ENCODE measurements at regions not wholly inside any gene's neighbourhood (a gene's known extent, or its start where the extent isn't known, plus 50 kb on each side); places are given as distances from the start of the nearest gene placed in this dataset.

- ATAC-seq (ENCODE audit: insufficient read depth, low read depth) = no peak
- Histone ChIP-seq H3K36me3 (ENCODE audit: insufficient read depth, low read length) (no peaks in the 10 kb centered on the region), H3K9me3 (ENCODE audit: insufficient read depth, low read length, severe bottlenecking) (no peaks in the 10 kb centered on the region), H3K4me1 (ENCODE audit: insufficient read depth, low read length) (no peaks in the 10 kb centered on the region), H3K27me3 (ENCODE audit: insufficient read depth, low read length, poor library complexity) (peaks cover 10% of the 10 kb centered on the region), H2AFZ (ENCODE audit: low read depth, low read length) (no peak overlapping the region), H3K9ac (ENCODE audit: low read depth, low read length) (no peak overlapping the region), H3K4me3 (ENCODE audit: low read depth in 1 of 2, low read length in 2 of 2) (no peak overlapping the region), H3K27ac (ENCODE audit: low read length) (no peak overlapping the region), H4K20me1 (ENCODE audit: insufficient read depth, low read length) (no peaks in the 10 kb centered on the region), H3K4me2 (ENCODE audit: insufficient read depth, low read length) (no peak overlapping the region), H3K79me2 (ENCODE audit: insufficient read depth, low read length) (no peaks in the 10 kb centered on the region)
- no peak for TF ChIP-seq CTCF (IDR thresholded peaks at IDR 0.05; ENCODE audit: borderline replicate concordance, extremely low read depth, low read length, poor library complexity, severe bottlenecking)
- TF ChIP-seq EZH2 (IDR thresholded peaks at IDR 0.05; ENCODE audit: borderline replicate concordance, low read depth, low read length, severe bottlenecking) = no peak
- no peak for DNase-seq
Measured at GRCh38 chr11:130778705-130779104, 137.6 kb downstream of the SNX19 start.

- H3K4me3 ChIP-seq (ENCODE audit: low read depth in 1 of 2, low read length in 2 of 2) = no peak overlapping the region
- H3K9me3 ChIP-seq (ENCODE audit: insufficient read depth, low read length, severe bottlenecking) = no peaks in the 10 kb centered on the region
- no peaks in the 10 kb centered on the region for H3K4me1 ChIP-seq (ENCODE audit: insufficient read depth, low read length)
- H3K9ac ChIP-seq (ENCODE audit: low read depth, low read length) = no peak overlapping the region
- ATAC-seq (ENCODE audit: insufficient read depth, low read depth) = no peak
- H2AFZ ChIP-seq (ENCODE audit: low read depth, low read length) = no peak overlapping the region
- no peaks in the 10 kb centered on the region for H3K36me3 ChIP-seq (ENCODE audit: insufficient read depth, low read length)
- H3K27me3 ChIP-seq (ENCODE audit: insufficient read depth, low read length, poor library complexity) = peaks cover 10% of the 10 kb centered on the region
- TF ChIP-seq CTCF (IDR thresholded peaks at IDR 0.05; ENCODE audit: borderline replicate concordance, extremely low read depth, low read length, poor library complexity, severe bottlenecking) = no peak
- TF ChIP-seq EZH2 (IDR thresholded peaks at IDR 0.05; ENCODE audit: borderline replicate concordance, low read depth, low read length, severe bottlenecking) = no peak
- no peaks in the 10 kb centered on the region for H4K20me1 ChIP-seq (ENCODE audit: insufficient read depth, low read length)
- H3K79me2 ChIP-seq (ENCODE audit: insufficient read depth, low read length) = no peaks in the 10 kb centered on the region
- DNase-seq = no peak
- no peak overlapping the region for H3K27ac ChIP-seq (ENCODE audit: low read length)
- no peak overlapping the region for H3K4me2 ChIP-seq (ENCODE audit: insufficient read depth, low read length)
Measured at GRCh38 chr11:130779267-130779666, 137.0 kb downstream of the SNX19 start.

GRCh38 chr11:130779943-130780342 is 136.3 kb downstream of the SNX19 start:
- H3K4me1 ChIP-seq (ENCODE audit: insufficient read depth, low read length) = no peaks in the 10 kb centered on the region
- H2AFZ ChIP-seq (ENCODE audit: low read depth, low read length) = no peak overlapping the region
- H3K79me2 ChIP-seq (ENCODE audit: insufficient read depth, low read length) = no peaks in the 10 kb centered on the region
- H4K20me1 ChIP-seq (ENCODE audit: insufficient read depth, low read length) = no peaks in the 10 kb centered on the region
- H3K27me3 ChIP-seq (ENCODE audit: insufficient read depth, low read length, poor library complexity) = peaks cover 6% of the 10 kb centered on the region
- TF ChIP-seq EZH2 (IDR thresholded peaks at IDR 0.05; ENCODE audit: borderline replicate concordance, low read depth, low read length, severe bottlenecking) (no peak), CTCF (IDR thresholded peaks at IDR 0.05; ENCODE audit: borderline replicate concordance, extremely low read depth, low read length, poor library complexity, severe bottlenecking) (no peak)
- ATAC-seq (ENCODE audit: insufficient read depth, low read depth) (no peak), DNase-seq (no peak)
- H3K4me3 ChIP-seq (ENCODE audit: low read depth in 1 of 2, low read length in 2 of 2) = no peak overlapping the region
- H3K9me3 ChIP-seq (ENCODE audit: insufficient read depth, low read length, severe bottlenecking) = no peaks in the 10 kb centered on the region
- H3K27ac ChIP-seq (ENCODE audit: low read length) = no peak overlapping the region
- no peaks in the 10 kb centered on the region for H3K36me3 ChIP-seq (ENCODE audit: insufficient read depth, low read length)
- H3K4me2 ChIP-seq (ENCODE audit: insufficient read depth, low read length) = no peak overlapping the region
- no peak overlapping the region for H3K9ac ChIP-seq (ENCODE audit: low read depth, low read length)

GRCh38 chr11:130780437-130780836 is 135.8 kb downstream of the SNX19 start:
- H2AFZ ChIP-seq (ENCODE audit: low read depth, low read length) = no peak overlapping the region
- ATAC-seq (ENCODE audit: insufficient read depth, low read depth) (no peak), DNase-seq (no peak)
- H4K20me1 ChIP-seq (ENCODE audit: insufficient read depth, low read length) = no peaks in the 10 kb centered on the region
- no peak overlapping the region for H3K9ac ChIP-seq (ENCODE audit: low read depth, low read length)
- H3K79me2 ChIP-seq (ENCODE audit: insufficient read depth, low read length) = no peaks in the 10 kb centered on the region
- H3K4me3 ChIP-seq (ENCODE audit: low read depth in 1 of 2, low read length in 2 of 2) = no peak overlapping the region
- no peaks in the 10 kb centered on the region for H3K9me3 ChIP-seq (ENCODE audit: insufficient read depth, low read length, severe bottlenecking)
- no peaks in the 10 kb centered on the region for H3K4me1 ChIP-seq (ENCODE audit: insufficient read depth, low read length)
- no peak overlapping the region for H3K27ac ChIP-seq (ENCODE audit: low read length)
- TF ChIP-seq CTCF (IDR thresholded peaks at IDR 0.05; ENCODE audit: borderline replicate concordance, extremely low read depth, low read length, poor library complexity, severe bottlenecking) = no peak
- no peak for TF ChIP-seq EZH2 (IDR thresholded peaks at IDR 0.05; ENCODE audit: borderline replicate concordance, low read depth, low read length, severe bottlenecking)
- no peaks in the 10 kb centered on the region for H3K36me3 ChIP-seq (ENCODE audit: insufficient read depth, low read length)
- H3K27me3 ChIP-seq (ENCODE audit: insufficient read depth, low read length, poor library complexity) = peaks cover 6% of the 10 kb centered on the region
- no peak overlapping the region for H3K4me2 ChIP-seq (ENCODE audit: insufficient read depth, low read length)
